IMR-90 (cell line): ENCODE measurements at regions not wholly inside any gene's neighbourhood (a gene's known extent, or its start where the extent isn't known, plus 50 kb on each side); places are given as distances from the start of the nearest gene placed in this dataset.

Experiments
- ATAC-seq: fragments of 200-7000 bp; cut with Tn5 transposase; 2 replicates; pipeline ENCODE4 v1.9.1; 2020; ENCODE audit warnings: low read depth, mild to moderate bottlenecking, moderate library complexity
- BruUV-seq: library from RNA; stranded (reverse); fragments of 400-500 nt; replicated peaks from 2 replicates; lab custom pipeline; 2021; lab: Mats Ljungman, UMichigan
- CTCF ChIA-PET: fragments of 300-600 bp; formaldehyde crosslinking; extraction: SDS; loops from one replicate; lab custom pipeline; 2021; ENCODE audit warnings: antibody characterized with exemption; lab: Yijun Ruan, JAX
- POLR2A ChIA-PET: fragments of 300-600 bp; sonication (Branson Sonifier 250); formaldehyde crosslinking; loops from one replicate; lab custom pipeline; 2022; ENCODE audit warnings: antibody characterized with exemption; ENCODE audit not compliant: unreplicated experiment; lab: Charles Lee
- DNase-seq: peaks from one replicate; pipeline ENCODE4 v3.0.0; 2013
- H2AFZ ChIP-seq: replicated peaks from 2 replicates; pipeline ENCODE3; 2013; ENCODE audit warnings: low read length, mild to moderate bottlenecking; ENCODE audit not compliant: poor library complexity
- H2AK5ac ChIP-seq: 2 replicates; pipeline ENCODE4 v1.6.1; 2013; ENCODE audit warnings: low read depth, low read length, inconsistent platforms
- H2AK9ac ChIP-seq: replicated peaks from 2 replicates; pipeline ENCODE3; 2013; ENCODE audit warnings: mild to moderate bottlenecking, low read depth, low read length, moderate library complexity; ENCODE audit not compliant: poor library complexity
- H2BK120ac ChIP-seq: 2 replicates; pipeline ENCODE4 v1.6.1; 2013; ENCODE audit warnings: low read depth, low read length, inconsistent platforms
- H2BK15ac ChIP-seq: 3 replicates; pipeline ENCODE4 v1.6.1; 2013; ENCODE audit warnings: low read depth, low read length, inconsistent platforms
- H2BK20ac ChIP-seq: 2 replicates; pipeline ENCODE4 v1.6.1; 2013; ENCODE audit warnings: low read depth, mild to moderate bottlenecking, inconsistent platforms, low read length, moderate library complexity
- H2BK5ac ChIP-seq: 2 replicates; pipeline ENCODE4 v1.6.1; 2013; ENCODE audit warnings: mild to moderate bottlenecking, low read depth, low read length, inconsistent platforms; ENCODE audit not compliant: poor library complexity, severe bottlenecking
- H3K14ac ChIP-seq: replicated peaks from 2 replicates; pipeline ENCODE4 v1.6.1; 2013; ENCODE audit warnings: low read depth, low read length, inconsistent platforms
- H3K18ac ChIP-seq: 2 replicates; pipeline ENCODE4 v1.6.1; 2013; ENCODE audit warnings: low read depth, low read length, control low read depth
- H3K23ac ChIP-seq: 2 replicates; pipeline ENCODE4 v1.6.1; 2013; ENCODE audit warnings: low read depth, low read length, inconsistent platforms
- H3K27ac ChIP-seq: 2 replicates; pipeline ENCODE4 v1.5.1; 2013; ENCODE audit warnings: mild to moderate bottlenecking, control low read depth, low read length; ENCODE audit not compliant: insufficient read depth
- H3K27me3 ChIP-seq: 2 replicates; pipeline ENCODE4 v1.6.1; 2013; ENCODE audit warnings: low read length; ENCODE audit not compliant: control insufficient read depth, insufficient read depth
- H3K36me3 ChIP-seq: 2 replicates; pipeline ENCODE4 v1.6.1; 2013; ENCODE audit warnings: low read length, mixed read lengths; ENCODE audit not compliant: control insufficient read depth, insufficient read depth
- H3K4ac ChIP-seq: 2 replicates; pipeline ENCODE4 v1.6.1; 2013; ENCODE audit warnings: low read depth, low read length, inconsistent platforms
- H3K4me1 ChIP-seq: 2 replicates; pipeline ENCODE4 v1.6.1; 2013; ENCODE audit warnings: low read length, mixed read lengths; ENCODE audit not compliant: control insufficient read depth, insufficient read depth
- H3K4me2 ChIP-seq: 2 replicates; pipeline ENCODE4 v1.6.1; 2013; ENCODE audit warnings: low read depth, mild to moderate bottlenecking, control low read depth, low read length, moderate library complexity
- H3K4me3 ChIP-seq: 2 replicates; pipeline ENCODE4 v1.5.1; 2013; ENCODE audit warnings: low read depth, mild to moderate bottlenecking, control low read depth, low read length, moderate library complexity; ENCODE audit not compliant: insufficient read depth
- H3K56ac ChIP-seq: 2 replicates; pipeline ENCODE4 v1.6.1; 2013; ENCODE audit warnings: low read length, inconsistent platforms; ENCODE audit not compliant: insufficient read depth; ENCODE audit errors: extremely low read depth
- H3K79me1 ChIP-seq, 2 experiments: 2 replicates each; pipeline ENCODE4 v1.6.1; 2013; ENCODE audit warnings: low read length in 2 of 2, inconsistent platforms in 1 of 2, low read depth in 1 of 2
- H3K9ac ChIP-seq: 2 replicates; pipeline ENCODE4 v1.6.1; 2013; ENCODE audit warnings: low read depth, low read length, control low read depth
- H3K9me1 ChIP-seq: 2 replicates; pipeline ENCODE4 v1.6.1; 2013; ENCODE audit warnings: low read length, inconsistent platforms; ENCODE audit not compliant: insufficient read depth
- H3K9me3 ChIP-seq: 2 replicates; pipeline ENCODE4 v1.6.1; 2013; ENCODE audit warnings: low read length; ENCODE audit not compliant: control insufficient read depth, insufficient read depth
- H4K20me1 ChIP-seq: 2 replicates; pipeline ENCODE4 v1.6.1; 2013; ENCODE audit warnings: low read length, inconsistent platforms; ENCODE audit not compliant: insufficient read depth
- H4K5ac ChIP-seq: 2 replicates; pipeline ENCODE4 v1.6.1; 2013; ENCODE audit warnings: mild to moderate bottlenecking, low read depth, low read length, control low read depth
- H4K8ac ChIP-seq, 2 experiments: 2 replicates each; pipeline ENCODE4 v1.6.1; 2013; ENCODE audit warnings: low read depth in 2 of 2, low read length in 2 of 2, control low read depth in 1 of 2, inconsistent platforms in 1 of 2
- H4K91ac ChIP-seq: 2 replicates; pipeline ENCODE4 v1.6.1; 2013; ENCODE audit warnings: low read depth, low read length, inconsistent platforms; ENCODE audit not compliant: insufficient read depth
- POLR2A ChIP-seq: IDR thresholded peaks from 2 replicates; pipeline ENCODE4 v1.6.1; 2012; ENCODE audit warnings: mild to moderate bottlenecking, low read depth, low read length
- SMC3 ChIP-seq: fragments of 150-350 bp; IDR thresholded peaks from 2 replicates; pipeline ENCODE4 v1.6.1; 2016; ENCODE audit warnings: low read depth, mild to moderate bottlenecking, antibody characterized with exemption, low read length, moderate library complexity
- WGBS, 2 experiments: methylation state at CpG; one replicate each; pipeline versions ENCODE4 v1.1.5 to v1.1.7; 2013; ENCODE audit warnings: missing lambda C conversion rate in 2 of 2; ENCODE audit not compliant: insufficient read length in 1 of 2; ENCODE audit errors: extremely low coverage in 2 of 2; 5-methylcytosine and 5-hydroxymethylcytosine counted together
- dilution Hi-C: fragments of 300-500 bp; cut with HindIII; formaldehyde crosslinking; loops from one replicate; pipeline ENCODE4 v1.14.3; 2018; ENCODE audit warnings: low sequenced_read_pairs; ENCODE audit not compliant: unreplicated experiment
- in situ Hi-C: fragments of 300-500 bp; cut with MboI; formaldehyde crosslinking; loops from 3 replicates; pipeline ENCODE4 v1.14.3; 2019; ENCODE audit warnings: low sequenced_read_pairs, inconsistent platforms, mixed read lengths
- intact Hi-C: fragments of 100-400 bp; cut with micrococcal nuclease; formaldehyde crosslinking; loops from 2 replicates; pipeline ENCODE4 v1.10.0; 2022

DNA sequence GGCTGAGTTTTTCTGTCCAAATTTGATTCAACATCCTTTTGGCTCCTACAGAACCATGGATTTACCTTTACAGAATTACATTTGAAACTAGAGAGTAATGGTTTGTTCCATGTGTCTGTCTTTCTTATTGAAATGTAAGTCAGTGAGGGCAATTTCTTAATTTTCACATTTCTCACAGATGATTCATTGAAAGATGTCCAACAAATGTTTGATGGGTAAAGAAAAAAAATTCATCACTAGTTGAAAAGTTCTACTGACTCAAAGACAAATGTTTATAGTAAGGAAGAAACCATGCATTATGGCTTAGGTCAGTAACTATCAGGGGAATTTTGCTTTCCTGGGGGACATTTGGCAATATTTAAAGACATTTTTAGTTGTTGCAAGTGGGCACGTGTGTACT lies 131.6 kb upstream of the TRPM3 start:
- in situ Hi-C loops (no loop called here), dilution Hi-C loops (no loop called here), intact Hi-C loops (no loop called here)
- H3K4me1 ChIP-seq, result no peaks in the 10 kb centered on the region
- no peak overlapping the region for H4K5ac ChIP-seq
- H2AK9ac ChIP-seq, result no peak overlapping the region
- H4K8ac ChIP-seq, result no peak overlapping the region
- CTCF ChIA-PET, result no interaction called here
- no peak overlapping the region for H3K14ac ChIP-seq
- WGBS, 2 experiments, result no CpG with 5 or more reads among the region's 1 CpG
- no peak overlapping the region for H3K27ac ChIP-seq
- BruUV-seq, result no TSS peak
- no peaks in the 10 kb centered on the region for H3K79me1 ChIP-seq
- no peak overlapping the region for H3K4ac ChIP-seq
- DNase-seq, result no peak
- no peak overlapping the region for H3K4me2 ChIP-seq
- no peak overlapping the region for H2BK120ac ChIP-seq
- no peak overlapping the region for H2BK20ac ChIP-seq
- no peak overlapping the region for H2AK5ac ChIP-seq
- no peak overlapping the region for H3K23ac ChIP-seq
- no peak overlapping the region for H2BK15ac ChIP-seq
- no peak overlapping the region for H3K18ac ChIP-seq
- no peak overlapping the region for H3K4me3 ChIP-seq
- no peak overlapping the region for H4K91ac ChIP-seq
- H4K20me1 ChIP-seq, result no peaks in the 10 kb centered on the region
- no peak for ATAC-seq
- H3K27me3 ChIP-seq, result no peaks in the 10 kb centered on the region
- H3K56ac ChIP-seq, result no peak overlapping the region
- no peaks in the 10 kb centered on the region for H3K9me3 ChIP-seq
- POLR2A ChIA-PET, result no interaction called here
- TF ChIP-seq POLR2A, result no peak
- TF ChIP-seq SMC3, result no peak
- no peak overlapping the region for H2AFZ ChIP-seq
- no peak overlapping the region for H3K9ac ChIP-seq
- no peaks in the 10 kb centered on the region for H3K36me3 ChIP-seq
- no peaks in the 10 kb centered on the region for H3K9me1 ChIP-seq
- no peak overlapping the region for H2BK5ac ChIP-seq
